ENCODE measurements at regions not wholly inside any gene's neighbourhood (a gene's known extent, or its start where the extent isn't known, plus 50 kb on each side); places are given as distances from the start of the nearest gene placed in this dataset.

GRCh38 chr2:120932881-120933280, 197.2 kb downstream of the GLI2 start:
- H3K4me3 ChIP-seq (ENCODE audit: low read length), result no peak overlapping the region
- no peaks in the 10 kb centered on the region for H3K36me3 ChIP-seq (ENCODE audit: control insufficient read depth, insufficient read depth, low read length)
- peaks cover 61% of the 10 kb centered on the region for H3K4me1 ChIP-seq (ENCODE audit: control insufficient read depth, insufficient read depth, low read length)
- no peaks in the 10 kb centered on the region for H3K9me3 ChIP-seq (ENCODE audit: control insufficient read depth, low read length)
- H3K27me3 ChIP-seq (ENCODE audit: control insufficient read depth, insufficient read depth, low read length), result no peaks in the 10 kb centered on the region
- H3K9ac ChIP-seq (ENCODE audit: low read length), result no peak overlapping the region

GRCh38 chr2:120933693-120934573, 198.3 kb downstream of the GLI2 start:
- H3K4me3 ChIP-seq (ENCODE audit: low read length), result no peak overlapping the region
- no peaks in the 10 kb centered on the region for H3K27me3 ChIP-seq (ENCODE audit: control insufficient read depth, insufficient read depth, low read length)
- H3K4me1 ChIP-seq (ENCODE audit: control insufficient read depth, insufficient read depth, low read length), result peaks cover 71% of the 10 kb centered on the region
- H3K9me3 ChIP-seq (ENCODE audit: control insufficient read depth, low read length), result no peaks in the 10 kb centered on the region
- no peaks in the 10 kb centered on the region for H3K36me3 ChIP-seq (ENCODE audit: control insufficient read depth, insufficient read depth, low read length)
- no peak overlapping the region for H3K9ac ChIP-seq (ENCODE audit: low read length)

GRCh38 chr2:120934574-120935338, 199.1 kb downstream of the GLI2 start:
- Histone ChIP-seq H3K9me3 (ENCODE audit: control insufficient read depth, low read length) (no peaks in the 10 kb centered on the region), H3K36me3 (ENCODE audit: control insufficient read depth, insufficient read depth, low read length) (no peaks in the 10 kb centered on the region), H3K4me3 (ENCODE audit: low read length) (peak overlapping the region; percentile 28), H3K9ac (ENCODE audit: low read length) (no peak overlapping the region), H3K27me3 (ENCODE audit: control insufficient read depth, insufficient read depth, low read length) (no peaks in the 10 kb centered on the region), H3K4me1 (ENCODE audit: control insufficient read depth, insufficient read depth, low read length) (peaks cover 71% of the 10 kb centered on the region)

- Histone ChIP-seq H3K4me3 (ENCODE audit: low read length) (peak overlapping the region; percentile 28), H3K9me3 (ENCODE audit: control insufficient read depth, low read length) (no peaks in the 10 kb centered on the region), H3K27me3 (ENCODE audit: control insufficient read depth, insufficient read depth, low read length) (no peaks in the 10 kb centered on the region), H3K9ac (ENCODE audit: low read length) (no peak overlapping the region), H3K36me3 (ENCODE audit: control insufficient read depth, insufficient read depth, low read length) (no peaks in the 10 kb centered on the region), H3K4me1 (ENCODE audit: control insufficient read depth, insufficient read depth, low read length) (peaks cover 71% of the 10 kb centered on the region)
These were observed 200.0 kb downstream of the GLI2 start for GRCh38 chr2:120935339-120936313.

GRCh38 chr2:120936476-120937334, 201.0 kb downstream of the GLI2 start:
- peaks cover 71% of the 10 kb centered on the region for H3K4me1 ChIP-seq (ENCODE audit: control insufficient read depth, insufficient read depth, low read length)
- no peaks in the 10 kb centered on the region for H3K27me3 ChIP-seq (ENCODE audit: control insufficient read depth, insufficient read depth, low read length)
- no peak overlapping the region for H3K9ac ChIP-seq (ENCODE audit: low read length)

GRCh38 chr2:120937686-120938044, 202.0 kb downstream of the GLI2 start:
- H3K9ac ChIP-seq (ENCODE audit: low read length), result peak overlapping the region; percentile 7
- peaks cover 62% of the 10 kb centered on the region for H3K4me1 ChIP-seq (ENCODE audit: control insufficient read depth, insufficient read depth, low read length)
- no peak overlapping the region for H3K4me3 ChIP-seq (ENCODE audit: low read length)
- no peaks in the 10 kb centered on the region for H3K9me3 ChIP-seq (ENCODE audit: control insufficient read depth, low read length)
- H3K27me3 ChIP-seq (ENCODE audit: control insufficient read depth, insufficient read depth, low read length), result peaks cover 3% of the 10 kb centered on the region
- H3K36me3 ChIP-seq (ENCODE audit: control insufficient read depth, insufficient read depth, low read length), result no peaks in the 10 kb centered on the region

More at GRCh38 chr2:120936476-120937334, 201.0 kb downstream of the GLI2 start:
- Histone ChIP-seq H3K4me3 (ENCODE audit: low read length) (no peak overlapping the region), H3K9me3 (ENCODE audit: control insufficient read depth, low read length) (no peaks in the 10 kb centered on the region), H3K36me3 (ENCODE audit: control insufficient read depth, insufficient read depth, low read length) (no peaks in the 10 kb centered on the region)

- no peak overlapping the region for H3K4me3 ChIP-seq (ENCODE audit: low read length)
- H3K4me1 ChIP-seq (ENCODE audit: control insufficient read depth, insufficient read depth, low read length), result peaks cover 57% of the 10 kb centered on the region
- H3K9me3 ChIP-seq (ENCODE audit: control insufficient read depth, low read length), result no peaks in the 10 kb centered on the region
- H3K36me3 ChIP-seq (ENCODE audit: control insufficient read depth, insufficient read depth, low read length), result no peaks in the 10 kb centered on the region
- peaks cover 3% of the 10 kb centered on the region for H3K27me3 ChIP-seq (ENCODE audit: control insufficient read depth, insufficient read depth, low read length)
- H3K9ac ChIP-seq (ENCODE audit: low read length), result no peak overlapping the region
These were observed 202.5 kb downstream of the GLI2 start for GRCh38 chr2:120938045-120938771.

- H3K4me3 ChIP-seq (ENCODE audit: low read length), result no peak overlapping the region
- H3K36me3 ChIP-seq (ENCODE audit: control insufficient read depth, insufficient read depth, low read length), result no peaks in the 10 kb centered on the region
- no peaks in the 10 kb centered on the region for H3K9me3 ChIP-seq (ENCODE audit: control insufficient read depth, low read length)
- peaks cover 41% of the 10 kb centered on the region for H3K4me1 ChIP-seq (ENCODE audit: control insufficient read depth, insufficient read depth, low read length)
- peaks cover 3% of the 10 kb centered on the region for H3K27me3 ChIP-seq (ENCODE audit: control insufficient read depth, insufficient read depth, low read length)
- H3K9ac ChIP-seq (ENCODE audit: low read length), result no peak overlapping the region
These were observed 204.1 kb downstream of the GLI2 start for GRCh38 chr2:120939595-120940318.

GRCh38 chr2:120940319-120940696, 204.6 kb downstream of the GLI2 start:
- H3K4me1 ChIP-seq (ENCODE audit: control insufficient read depth, insufficient read depth, low read length), result peaks cover 36% of the 10 kb centered on the region
- H3K36me3 ChIP-seq (ENCODE audit: control insufficient read depth, insufficient read depth, low read length), result no peaks in the 10 kb centered on the region
- no peaks in the 10 kb centered on the region for H3K9me3 ChIP-seq (ENCODE audit: control insufficient read depth, low read length)
- no peak overlapping the region for H3K4me3 ChIP-seq (ENCODE audit: low read length)
- no peak overlapping the region for H3K9ac ChIP-seq (ENCODE audit: low read length)
- peaks cover 3% of the 10 kb centered on the region for H3K27me3 ChIP-seq (ENCODE audit: control insufficient read depth, insufficient read depth, low read length)

- peaks cover 3% of the 10 kb centered on the region for H3K27me3 ChIP-seq (ENCODE audit: control insufficient read depth, insufficient read depth, low read length)
- H3K4me3 ChIP-seq (ENCODE audit: low read length), result no peak overlapping the region
- no peaks in the 10 kb centered on the region for H3K9me3 ChIP-seq (ENCODE audit: control insufficient read depth, low read length)
- H3K36me3 ChIP-seq (ENCODE audit: control insufficient read depth, insufficient read depth, low read length), result no peaks in the 10 kb centered on the region
- no peak overlapping the region for H3K9ac ChIP-seq (ENCODE audit: low read length)
- peaks cover 31% of the 10 kb centered on the region for H3K4me1 ChIP-seq (ENCODE audit: control insufficient read depth, insufficient read depth, low read length)
These were observed 205.1 kb downstream of the GLI2 start for GRCh38 chr2:120940726-120941256.

Measured in mucosa of stomach (tissue), 1 donor.